22Rv1 (cell line): ENCODE measurements at regions not wholly inside any gene's neighbourhood (a gene's known extent, or its start where the extent isn't known, plus 50 kb on each side); places are given as distances from the start of the nearest gene placed in this dataset.

Experiments
- H3K27ac ChIP-seq: fragments of 450-650 bp; 2 replicates; pipeline ENCODE4 v1.5.1; 2017
- CTCF ChIP-seq: fragments of 450-650 bp; IDR thresholded peaks from 2 replicates; pipeline ENCODE4 v1.5.1; 2017; ENCODE audit warnings: mild to moderate bottlenecking
- ZFX ChIP-seq: fragments of 450-650 bp; IDR thresholded peaks from 2 replicates; pipeline ENCODE4 v1.6.1; 2017; ENCODE audit warnings: antibody characterized with exemption, borderline replicate concordance

- no peak overlapping the region for H3K27ac ChIP-seq
- no peak for TF ChIP-seq ZFX
These were observed 67.3 kb upstream of the ADRB2 start for GRCh38 chr5:148759101-148759500.

- no peak overlapping the region for H3K27ac ChIP-seq
- TF ChIP-seq ZFX (no peak), CTCF (no peak)
These were observed 65.3 kb upstream of the ADRB2 start for GRCh38 chr5:148760945-148761638.

- TF ChIP-seq ZFX (no peak), CTCF (no peak)
- H3K27ac ChIP-seq: no peak overlapping the region
These were observed 62.4 kb upstream of the ADRB2 start for GRCh38 chr5:148763996-148764395.

GRCh38 chr5:148765061-148765460 lies 61.4 kb upstream of the ADRB2 start:
- no peak for TF ChIP-seq ZFX
- TF ChIP-seq CTCF: no peak
- H3K27ac ChIP-seq: no peak overlapping the region

GRCh38 chr5:148768806-148769415 lies 57.5 kb upstream of the ADRB2 start:
- no peak overlapping the region for H3K27ac ChIP-seq
- no peak for TF ChIP-seq CTCF

GRCh38 chr5:148769941-148770340 lies 56.5 kb upstream of the ADRB2 start:
- no peak overlapping the region for H3K27ac ChIP-seq
- TF ChIP-seq CTCF (no peak), ZFX (no peak)

GRCh38 chr5:148774313-148774712 lies 52.1 kb upstream of the ADRB2 start:
- no peak overlapping the region for H3K27ac ChIP-seq
- TF ChIP-seq ZFX (no peak), CTCF (no peak)

- H3K27ac ChIP-seq: no peak overlapping the region
- TF ChIP-seq CTCF (no peak), ZFX (no peak)
These were observed 50.1 kb upstream of the ADRB2 start for GRCh38 chr5:148776261-148776660.
